Heart left ventricle (tissue), 13 donors: ENCODE measurements at regions not wholly inside any gene's neighbourhood (a gene's known extent, or its start where the extent isn't known, plus 50 kb on each side); places are given as distances from the start of the nearest gene placed in this dataset.

ENCODE experiments used
- POLR2A ChIP-seq, 2 donors: fragments of 450-650 bp; IDR thresholded peaks; one replicate each; pipeline ENCODE4 v1.6.1; 2017; ENCODE audit warnings: antibody characterized with exemption in 2 of 2, mild to moderate bottlenecking in 2 of 2, moderate library complexity in 2 of 2
- TF ChIP-seq, protein P1 (sequence below), 12 donors: fragments of 200-600 bp; sonication (generic) in 4 of 12; IDR thresholded peaks; one replicate each; pipeline versions ENCODE4 v1.5.0 to v1.8.0; 2018 to 2022; ENCODE audit warnings: antibody characterized with exemption in 12 of 12, mild to moderate bottlenecking in 5 of 12
- donor health status: ischemic (EF 13 %, LVEDD 7.1; RV severe dilation, severe dysfunction).
- donor health status: DM: no; HTN: yes; CAD: no.
- donor health status: DM: no; HTN: no; CAD: no.
- donor health status: ischemic (EF 25% LVEDD 6.9; RV normal size, moderate dysfunction).
- donor health status: ischemic (EF 25% LVEDD 5.7; RV mildly dilated, moderate dysfunction).
- donor health status: ischemic (EF 35%, LVEDD 5.7; RV mildly dilated, moderate dysfunction).
- donor health status: nonischemic (EF 11% LVEDD 7.7; RV severe dilation, severe dysfunction).
- donor health status: DM: yes; HTN: yes; CAD: no.
- donor health status: PGD.
- donor health status: ischemic (EF 29% LVEDD 5.4; RV normal size, mild dysfunction).
- donor health status: nonischemic (EF 23%, LVEDD 6.1; RV moderate dilation, normal function).

DNA sequence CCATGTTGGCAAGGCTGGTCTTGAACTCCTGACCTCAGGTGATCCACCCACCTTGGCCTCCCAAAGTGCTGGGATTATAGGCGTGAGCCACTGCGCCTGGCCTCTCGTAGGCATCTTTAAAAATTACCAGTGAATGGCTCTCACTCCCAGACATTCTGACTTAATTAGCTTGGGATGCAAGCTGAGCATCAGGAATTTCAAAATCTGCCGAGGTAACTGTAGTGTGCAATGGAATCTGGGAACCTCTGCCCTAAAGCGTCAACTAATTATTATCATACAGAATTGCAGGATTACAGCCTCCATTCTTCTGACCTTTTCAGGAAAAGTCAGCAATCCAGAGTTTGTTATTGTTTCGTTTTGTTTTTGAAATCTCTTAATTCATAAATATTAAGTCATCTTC, 213.4 kb upstream of the DMAC1 start:
- TF ChIP-seq, protein P1, sequence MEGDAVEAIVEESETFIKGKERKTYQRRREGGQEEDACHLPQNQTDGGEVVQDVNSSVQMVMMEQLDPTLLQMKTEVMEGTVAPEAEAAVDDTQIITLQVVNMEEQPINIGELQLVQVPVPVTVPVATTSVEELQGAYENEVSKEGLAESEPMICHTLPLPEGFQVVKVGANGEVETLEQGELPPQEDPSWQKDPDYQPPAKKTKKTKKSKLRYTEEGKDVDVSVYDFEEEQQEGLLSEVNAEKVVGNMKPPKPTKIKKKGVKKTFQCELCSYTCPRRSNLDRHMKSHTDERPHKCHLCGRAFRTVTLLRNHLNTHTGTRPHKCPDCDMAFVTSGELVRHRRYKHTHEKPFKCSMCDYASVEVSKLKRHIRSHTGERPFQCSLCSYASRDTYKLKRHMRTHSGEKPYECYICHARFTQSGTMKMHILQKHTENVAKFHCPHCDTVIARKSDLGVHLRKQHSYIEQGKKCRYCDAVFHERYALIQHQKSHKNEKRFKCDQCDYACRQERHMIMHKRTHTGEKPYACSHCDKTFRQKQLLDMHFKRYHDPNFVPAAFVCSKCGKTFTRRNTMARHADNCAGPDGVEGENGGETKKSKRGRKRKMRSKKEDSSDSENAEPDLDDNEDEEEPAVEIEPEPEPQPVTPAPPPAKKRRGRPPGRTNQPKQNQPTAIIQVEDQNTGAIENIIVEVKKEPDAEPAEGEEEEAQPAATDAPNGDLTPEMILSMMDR (IDR thresholded peaks at IDR 0.05): no peak
- no peak for TF ChIP-seq POLR2A (IDR thresholded peaks at IDR 0.05)
